Adrenal gland (tissue), 5 donors: ENCODE measurements at regions not wholly inside any gene's neighbourhood (a gene's known extent, or its start where the extent isn't known, plus 50 kb on each side); places are given as distances from the start of the nearest gene placed in this dataset.

ENCODE experiments used
- POLR2A ChIP-seq, 2 donors: fragments of 450-650 bp; IDR thresholded peaks; one replicate each; pipeline ENCODE4 v1.6.1; 2017; ENCODE audit warnings: antibody characterized with exemption in 2 of 2, mild to moderate bottlenecking in 2 of 2, moderate library complexity in 1 of 2
- TF ChIP-seq, protein P1 (sequence below), 6 experiments: fragments of 450-650 bp in 4 of 6; fragments of 200-600 bp in 2 of 6; sonication (generic) in 1 of 6; IDR thresholded peaks; 1 replicate in 5 of 6; 2 replicates in 1 of 6; pipeline versions ENCODE4 v1.5.1 to v1.8.0; 2016 to 2021; ENCODE audit warnings: antibody characterized with exemption in 6 of 6, mild to moderate bottlenecking in 2 of 6, moderate library complexity in 1 of 6
- donor health status: DM: no; HTN: no; CAD: no.

DNA sequence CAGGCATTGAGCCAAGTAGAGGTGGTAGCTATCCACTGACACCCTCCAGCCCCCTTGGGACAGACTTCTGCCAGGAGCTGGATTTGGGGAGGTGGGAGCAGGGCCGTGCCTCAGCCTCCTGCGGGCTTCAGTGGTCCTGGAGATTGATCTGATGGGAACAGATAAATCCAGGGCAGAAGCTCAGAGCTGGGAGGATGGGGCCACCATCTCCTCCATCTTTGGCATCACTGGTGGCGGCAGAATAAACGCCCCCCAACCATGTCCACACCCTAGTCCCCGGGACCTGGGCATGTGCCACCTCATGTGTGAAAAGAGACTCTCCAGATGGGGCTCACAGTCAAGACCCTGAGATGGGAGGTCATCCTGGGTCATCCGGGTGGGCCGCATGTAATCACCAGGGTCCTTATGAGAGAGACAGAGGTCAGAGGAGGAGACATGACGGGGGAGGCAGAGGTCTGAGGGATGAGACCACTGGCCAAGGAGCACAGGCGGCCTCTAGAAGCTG lies 209.6 kb upstream of the RTL1 start:
- TF ChIP-seq, protein P1, sequence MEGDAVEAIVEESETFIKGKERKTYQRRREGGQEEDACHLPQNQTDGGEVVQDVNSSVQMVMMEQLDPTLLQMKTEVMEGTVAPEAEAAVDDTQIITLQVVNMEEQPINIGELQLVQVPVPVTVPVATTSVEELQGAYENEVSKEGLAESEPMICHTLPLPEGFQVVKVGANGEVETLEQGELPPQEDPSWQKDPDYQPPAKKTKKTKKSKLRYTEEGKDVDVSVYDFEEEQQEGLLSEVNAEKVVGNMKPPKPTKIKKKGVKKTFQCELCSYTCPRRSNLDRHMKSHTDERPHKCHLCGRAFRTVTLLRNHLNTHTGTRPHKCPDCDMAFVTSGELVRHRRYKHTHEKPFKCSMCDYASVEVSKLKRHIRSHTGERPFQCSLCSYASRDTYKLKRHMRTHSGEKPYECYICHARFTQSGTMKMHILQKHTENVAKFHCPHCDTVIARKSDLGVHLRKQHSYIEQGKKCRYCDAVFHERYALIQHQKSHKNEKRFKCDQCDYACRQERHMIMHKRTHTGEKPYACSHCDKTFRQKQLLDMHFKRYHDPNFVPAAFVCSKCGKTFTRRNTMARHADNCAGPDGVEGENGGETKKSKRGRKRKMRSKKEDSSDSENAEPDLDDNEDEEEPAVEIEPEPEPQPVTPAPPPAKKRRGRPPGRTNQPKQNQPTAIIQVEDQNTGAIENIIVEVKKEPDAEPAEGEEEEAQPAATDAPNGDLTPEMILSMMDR (IDR thresholded peaks at IDR 0.05), result no peak
- no peak for TF ChIP-seq POLR2A (IDR thresholded peaks at IDR 0.05)
